KOPT-K1 (cell line): ENCODE measurements at regions not wholly inside any gene's neighbourhood (a gene's known extent, or its start where the extent isn't known, plus 50 kb on each side); places are given as distances from the start of the nearest gene placed in this dataset.

Experiments used
- H3K27ac ChIP-seq: fragments of 200-600 bp; sonication (generic); 2 replicates; pipeline ENCODE4 v1.5.1; 2016; ENCODE audit warnings: antibody characterized with exemption, mild to moderate bottlenecking, low read depth, low read length; ENCODE audit not compliant: poor library complexity, severe bottlenecking
- H3K36me3 ChIP-seq: fragments of 200-600 bp; sonication (generic); 2 replicates; pipeline ENCODE4 v1.5.1; 2017; ENCODE audit warnings: antibody characterized with exemption, mild to moderate bottlenecking, low read length, moderate library complexity; ENCODE audit not compliant: insufficient read depth
- H3K9me3 ChIP-seq: fragments of 200-600 bp; sonication (generic); 2 replicates; pipeline ENCODE4 v1.5.1; 2017; ENCODE audit warnings: antibody characterized with exemption, low read length, mild to moderate bottlenecking; ENCODE audit not compliant: insufficient read depth, poor library complexity, severe bottlenecking

DNA sequence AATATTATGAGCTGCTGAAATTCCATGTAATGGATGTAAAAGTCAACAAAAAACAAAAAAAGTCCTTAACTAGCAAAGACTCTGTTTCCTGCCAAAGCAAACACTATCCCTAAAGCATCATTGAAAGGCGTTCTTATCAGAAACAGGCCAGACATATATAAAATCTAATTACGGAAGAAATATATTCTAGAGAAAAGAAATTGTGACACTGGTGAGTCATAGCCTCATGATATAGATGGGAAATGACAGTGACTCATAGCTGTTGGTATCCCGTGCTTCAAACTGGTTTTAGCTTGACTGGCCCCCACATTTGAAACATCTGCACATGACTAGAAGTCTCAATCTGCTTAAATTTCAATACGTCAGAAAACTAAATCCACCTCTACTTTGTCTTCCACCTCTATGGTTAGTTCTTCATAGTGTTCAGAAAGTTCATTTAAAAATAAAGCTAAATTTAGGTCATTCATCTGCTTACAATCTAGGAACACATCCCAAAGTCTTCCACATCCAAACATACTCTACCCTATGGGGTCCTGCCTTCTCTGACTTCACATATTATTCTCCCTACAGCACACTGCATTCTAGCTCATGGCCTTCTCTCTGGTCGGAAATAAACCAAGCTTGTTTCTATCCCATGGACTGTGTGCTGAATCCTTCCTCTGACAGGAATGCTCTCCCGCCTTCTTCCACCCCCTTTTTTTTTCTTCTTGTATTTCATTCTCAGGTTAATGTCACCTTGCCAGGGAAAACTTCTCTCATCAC is 456.3 kb upstream of the ARRDC4 start:
- Histone ChIP-seq H3K9me3 (no peaks in the 10 kb centered on the region), H3K27ac (no peak overlapping the region), H3K36me3 (no peaks in the 10 kb centered on the region)

DNA sequence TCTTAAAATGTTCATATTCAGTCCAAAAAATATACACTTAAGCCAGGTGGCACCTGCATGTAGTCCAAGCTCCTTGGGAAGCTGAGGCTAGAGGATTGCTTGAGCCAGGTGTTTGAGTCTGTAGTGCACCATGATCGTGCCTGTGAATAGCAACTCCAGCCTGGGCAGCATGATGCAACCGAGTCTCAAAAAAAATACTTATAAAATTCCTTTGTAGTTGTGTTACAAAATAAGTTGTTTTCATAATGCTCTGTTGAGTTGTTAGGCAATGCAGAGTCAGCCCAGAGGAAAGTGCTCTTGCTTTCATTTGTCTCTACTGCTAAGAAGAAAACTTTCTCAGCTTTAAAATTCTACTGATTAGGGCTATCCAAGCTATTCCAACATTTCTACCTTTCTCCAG is 442.8 kb upstream of the ARRDC4 start:
- no peaks in the 10 kb centered on the region for H3K9me3 ChIP-seq
- no peak overlapping the region for H3K27ac ChIP-seq

DNA sequence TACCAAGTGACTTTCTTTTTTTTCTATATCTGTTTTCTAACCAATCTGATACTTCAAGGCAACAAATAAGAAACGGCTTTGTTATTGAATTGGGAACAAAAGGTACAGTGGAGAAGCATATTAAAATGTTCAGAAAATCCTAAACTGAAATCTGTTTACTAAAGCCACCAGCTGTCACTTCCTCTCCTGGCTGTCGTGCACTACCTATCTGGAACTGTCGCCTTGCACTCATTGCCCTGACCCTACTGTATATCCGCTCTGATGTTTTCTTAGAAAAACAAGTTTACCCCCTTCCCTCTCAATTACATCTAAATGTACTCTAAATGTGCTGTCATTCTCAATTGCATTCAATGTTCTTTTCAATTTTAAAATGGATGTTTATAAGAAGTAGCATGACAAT is 439.8 kb upstream of the ARRDC4 start:
- no peaks in the 10 kb centered on the region for H3K36me3 ChIP-seq
- no peak overlapping the region for H3K27ac ChIP-seq
- H3K9me3 ChIP-seq: no peaks in the 10 kb centered on the region

More for the DNA sequence above, 442.8 kb upstream of the ARRDC4 start:
- H3K36me3 ChIP-seq: no peaks in the 10 kb centered on the region

DNA sequence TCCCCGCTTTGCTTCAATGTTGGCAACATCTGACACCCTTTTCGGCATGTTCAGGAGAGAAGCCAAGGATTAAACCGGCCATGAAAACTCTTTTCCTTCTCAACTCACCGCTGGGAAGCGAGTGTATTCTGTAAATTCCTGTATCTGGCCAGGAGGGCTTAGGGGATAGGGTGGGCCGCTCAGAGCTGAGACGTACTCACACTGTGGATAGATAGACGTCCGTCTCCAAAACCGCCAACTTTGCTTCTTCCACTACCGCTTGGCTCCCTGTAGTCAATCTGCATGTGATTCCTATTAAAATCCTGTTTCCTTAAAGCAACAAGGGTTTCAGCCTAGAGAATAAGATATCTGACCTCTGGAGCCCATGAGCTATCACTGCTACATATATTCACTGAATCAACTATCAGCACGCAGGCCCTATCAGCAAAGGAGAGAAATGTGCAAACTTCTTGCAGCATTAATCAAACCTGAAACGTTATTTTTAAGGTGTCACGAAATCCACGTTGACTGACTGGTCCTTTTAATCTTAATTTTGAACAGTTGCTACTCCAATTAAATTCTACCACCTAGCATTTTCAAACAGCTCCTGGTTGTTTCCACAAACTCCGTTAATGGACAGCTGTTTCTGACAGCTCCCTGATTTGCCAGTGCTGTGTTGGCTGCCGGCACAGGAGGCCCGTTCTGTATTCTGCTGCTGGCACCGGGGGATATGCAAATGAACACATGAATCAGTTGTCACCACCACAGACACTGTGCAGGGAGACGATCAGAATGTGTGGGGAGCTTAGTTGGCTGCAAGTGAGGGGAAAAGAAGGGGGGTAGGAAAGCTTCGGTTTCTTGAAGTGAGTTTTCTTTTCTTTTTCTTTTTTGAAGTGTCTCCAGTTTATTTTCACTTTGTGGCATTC is 438.9 kb upstream of the ARRDC4 start:
- Histone ChIP-seq H3K36me3 (no peaks in the 10 kb centered on the region), H3K9me3 (no peaks in the 10 kb centered on the region), H3K27ac (no peak overlapping the region)

DNA sequence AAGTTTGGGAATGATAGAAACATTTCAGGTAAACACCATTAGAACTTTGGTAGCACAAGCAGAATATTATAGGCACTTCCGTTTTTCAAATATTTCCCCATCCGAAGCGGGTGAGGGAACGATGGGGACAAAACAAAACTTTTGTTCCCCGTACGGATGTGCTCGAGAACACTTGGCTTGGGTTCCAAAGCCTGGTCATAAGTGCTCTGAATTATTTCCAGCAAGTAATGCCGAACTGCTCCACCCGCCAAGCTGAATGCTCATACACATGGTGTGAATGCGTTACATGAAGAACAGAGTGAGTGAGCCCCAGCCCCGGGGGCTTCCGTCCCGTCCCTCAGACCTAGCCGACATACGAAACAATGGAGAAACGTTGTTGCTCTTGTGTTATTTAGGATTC is 438.2 kb upstream of the ARRDC4 start:
- H3K27ac ChIP-seq: no peak overlapping the region
- H3K36me3 ChIP-seq: no peaks in the 10 kb centered on the region
- H3K9me3 ChIP-seq: no peaks in the 10 kb centered on the region

DNA sequence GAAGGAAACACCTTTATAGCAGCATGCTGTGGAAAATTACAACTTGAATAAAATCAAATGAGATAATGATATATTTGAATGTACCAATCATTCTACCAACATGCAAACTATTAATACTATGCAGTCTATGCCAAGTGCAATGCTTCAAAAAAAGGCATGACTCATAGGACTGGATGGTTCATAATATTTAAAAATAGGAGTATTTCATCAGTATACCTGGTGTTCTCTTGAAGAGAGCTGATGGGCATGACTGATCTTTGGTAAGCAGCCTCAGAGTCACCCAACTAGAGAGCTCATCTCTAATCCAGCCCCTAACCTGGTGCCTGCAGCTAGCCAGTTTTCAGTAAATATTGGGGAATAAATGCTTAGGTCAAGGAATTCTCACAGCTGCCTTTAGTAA is 434.7 kb upstream of the ARRDC4 start:
- Histone ChIP-seq H3K36me3 (no peaks in the 10 kb centered on the region), H3K9me3 (no peaks in the 10 kb centered on the region), H3K27ac (no peak overlapping the region)

DNA sequence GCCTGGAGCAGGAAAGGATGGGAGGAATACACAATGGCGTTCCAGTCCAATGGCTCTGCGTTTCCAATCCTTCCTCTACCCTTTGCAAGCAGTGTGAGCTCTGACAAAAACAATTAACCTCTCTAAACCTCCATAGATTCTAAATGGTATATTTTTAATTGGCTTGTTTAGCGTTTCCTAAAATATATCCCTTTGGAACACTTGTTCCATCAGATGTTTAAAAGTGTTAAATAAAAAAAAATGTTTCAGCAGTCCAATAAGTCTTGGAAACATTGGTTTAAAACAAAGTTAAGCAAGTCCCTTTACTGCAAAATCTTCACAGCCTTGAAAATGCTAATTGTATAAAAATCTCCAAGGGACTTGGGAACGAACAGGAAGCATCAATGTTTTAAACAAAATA is 432.3 kb upstream of the ARRDC4 start:
- Histone ChIP-seq H3K9me3 (no peaks in the 10 kb centered on the region), H3K36me3 (no peaks in the 10 kb centered on the region), H3K27ac (no peak overlapping the region)

DNA sequence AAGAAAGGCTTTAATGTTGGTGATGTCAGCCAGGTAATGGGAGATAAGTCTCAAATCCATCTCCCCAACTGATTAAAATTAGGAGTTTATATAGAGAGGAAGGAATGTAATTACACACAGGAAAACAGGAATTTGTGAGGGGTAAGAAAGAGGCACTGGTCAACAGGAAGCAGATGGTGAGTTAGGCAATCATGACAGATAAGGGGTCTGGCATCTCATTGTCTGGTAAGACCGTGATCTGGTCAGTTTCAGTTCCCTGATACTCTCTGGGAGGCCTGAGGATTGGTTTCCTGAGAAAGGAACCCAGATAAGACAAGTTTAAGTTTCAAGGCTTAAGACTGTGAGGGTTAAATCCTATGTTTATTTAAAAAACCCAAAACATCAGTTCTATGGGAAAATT is 414.7 kb upstream of the ARRDC4 start:
- H3K36me3 ChIP-seq: no peaks in the 10 kb centered on the region
- H3K9me3 ChIP-seq: no peaks in the 10 kb centered on the region
- H3K27ac ChIP-seq: no peak overlapping the region

DNA sequence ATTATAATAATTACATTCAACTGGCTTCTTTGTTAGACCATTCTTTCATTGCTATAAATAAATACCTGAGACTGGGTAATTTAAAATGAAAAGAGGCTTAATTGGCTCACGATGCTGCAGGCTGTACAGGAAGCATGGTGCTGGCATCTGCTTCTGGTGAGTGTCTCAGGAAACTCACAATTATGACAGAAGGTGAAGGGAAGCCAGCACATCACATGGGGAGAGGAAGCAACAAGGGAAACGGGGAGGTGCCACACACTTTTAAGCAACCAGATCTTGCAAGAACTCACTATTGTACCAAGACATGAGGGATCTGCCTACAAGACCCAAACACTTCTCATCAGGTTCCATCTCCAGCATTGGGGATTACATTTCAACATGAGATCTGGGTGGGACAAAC is 413.1 kb upstream of the ARRDC4 start:
- no peaks in the 10 kb centered on the region for H3K9me3 ChIP-seq
- H3K27ac ChIP-seq: no peak overlapping the region
- no peaks in the 10 kb centered on the region for H3K36me3 ChIP-seq

DNA sequence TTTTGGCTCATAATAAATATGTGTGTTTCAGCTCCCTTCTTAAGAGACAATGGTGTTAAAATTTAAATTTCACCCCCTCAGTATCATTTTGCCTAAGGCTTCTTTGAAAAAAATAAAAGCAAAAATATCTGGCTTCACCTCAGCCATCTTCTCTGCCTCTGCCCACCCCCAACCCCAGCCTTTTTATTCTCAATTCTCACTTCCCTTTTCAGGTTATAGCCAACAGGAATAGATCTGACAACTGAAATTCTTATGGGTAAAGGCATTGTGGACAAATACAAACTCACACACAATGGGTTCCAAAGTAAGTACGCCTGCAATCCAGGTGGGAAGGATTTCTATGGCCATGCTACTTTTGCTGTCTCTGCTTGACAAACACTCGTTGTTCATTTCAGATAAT is 399.0 kb upstream of the ARRDC4 start:
- no peaks in the 10 kb centered on the region for H3K9me3 ChIP-seq
- no peak overlapping the region for H3K27ac ChIP-seq
- no peaks in the 10 kb centered on the region for H3K36me3 ChIP-seq

DNA sequence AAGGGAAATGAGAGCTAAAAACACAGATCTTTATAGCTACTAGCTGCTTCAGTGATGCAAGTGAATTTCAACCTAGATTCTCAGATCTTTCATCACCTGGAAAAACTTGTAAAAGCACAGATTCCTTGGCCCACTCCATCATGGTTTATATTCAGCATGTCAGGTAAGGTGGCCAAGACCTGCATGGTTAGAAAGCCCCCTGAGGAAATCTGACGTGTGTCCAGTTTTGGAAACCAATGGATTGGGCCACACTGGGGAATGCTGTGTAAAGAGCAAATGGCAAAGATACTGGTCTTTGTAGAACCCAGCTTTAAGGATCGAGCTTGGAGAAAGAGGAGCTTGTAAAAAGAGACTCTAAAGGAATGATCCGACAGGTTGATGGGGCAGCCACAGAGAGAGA is 397.0 kb upstream of the ARRDC4 start:
- H3K36me3 ChIP-seq: no peaks in the 10 kb centered on the region
- no peak overlapping the region for H3K27ac ChIP-seq
- H3K9me3 ChIP-seq: no peaks in the 10 kb centered on the region

DNA sequence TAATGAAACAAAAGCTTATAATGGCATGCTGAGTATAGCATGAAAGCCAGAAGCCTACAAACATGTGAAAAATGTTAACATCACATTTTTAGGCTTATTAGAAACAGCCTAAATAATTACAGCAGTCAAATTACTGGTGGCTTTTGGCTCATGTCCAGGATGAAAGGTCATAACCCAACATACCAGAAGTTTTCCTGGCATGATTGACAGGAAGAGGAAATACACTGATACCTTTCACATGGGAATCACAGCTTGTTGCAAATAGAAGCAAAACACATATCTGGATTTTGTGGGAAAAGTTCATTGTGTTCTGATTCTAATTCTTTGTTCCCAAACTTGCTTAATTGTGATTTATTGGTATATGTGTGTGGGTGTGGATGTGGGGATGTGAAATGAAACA is 393.5 kb upstream of the ARRDC4 start:
- H3K27ac ChIP-seq: no peak overlapping the region
- no peaks in the 10 kb centered on the region for H3K36me3 ChIP-seq
- no peaks in the 10 kb centered on the region for H3K9me3 ChIP-seq

DNA sequence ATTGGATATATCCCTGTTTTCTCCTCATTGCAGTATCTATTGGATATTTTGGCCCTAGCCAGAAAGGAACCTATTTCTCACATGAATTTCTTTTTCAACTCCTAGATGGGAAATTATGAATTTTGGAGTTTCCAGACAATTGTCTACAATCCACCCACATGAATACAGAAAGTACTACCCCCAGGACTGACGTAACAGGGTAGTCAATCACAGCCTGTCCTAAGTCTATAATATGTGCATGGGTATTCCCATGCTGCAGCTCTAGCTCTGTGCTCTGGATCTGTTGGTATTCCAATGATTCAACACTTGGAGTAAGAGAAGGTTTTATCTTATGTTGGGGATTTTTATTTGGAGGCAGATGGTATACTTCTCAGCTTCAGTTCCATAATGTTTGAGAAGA is 393.1 kb upstream of the ARRDC4 start:
- Histone ChIP-seq H3K9me3 (no peaks in the 10 kb centered on the region), H3K27ac (no peak overlapping the region), H3K36me3 (no peaks in the 10 kb centered on the region)

DNA sequence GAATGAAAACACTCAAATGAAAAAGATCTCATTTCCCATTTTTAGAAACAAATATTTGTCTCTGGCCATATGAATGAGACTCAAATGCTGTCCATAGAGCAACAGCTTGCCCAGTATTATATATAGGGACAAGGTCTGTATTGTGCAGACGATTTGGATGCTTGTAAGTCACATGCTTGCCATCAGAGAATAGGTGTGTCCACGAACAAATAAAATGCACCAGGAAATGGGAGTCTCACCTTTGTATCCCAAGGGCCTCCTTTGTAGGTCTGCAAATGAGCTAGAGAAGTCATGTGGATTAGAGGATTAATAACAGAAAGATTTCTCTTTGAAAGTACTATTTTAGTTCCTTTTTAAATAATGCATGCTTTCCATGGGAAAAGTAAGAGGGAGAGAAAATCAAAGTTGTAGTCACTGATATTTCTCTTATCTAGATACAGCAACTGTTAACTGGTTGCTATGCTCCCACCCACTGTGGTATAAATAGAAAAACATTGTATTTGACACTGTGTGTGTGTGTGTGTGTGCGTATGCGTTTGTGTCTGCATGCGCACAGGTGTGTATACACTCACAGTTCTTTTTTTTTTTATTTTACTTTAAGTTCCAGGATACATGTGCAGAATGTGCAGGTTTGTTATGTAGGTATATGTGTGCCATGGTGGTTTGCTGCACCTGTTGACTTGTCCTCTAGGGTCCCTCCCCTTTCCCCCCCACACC is 383.4 kb upstream of the ARRDC4 start:
- Histone ChIP-seq H3K9me3 (no peaks in the 10 kb centered on the region), H3K36me3 (no peaks in the 10 kb centered on the region), H3K27ac (no peak overlapping the region)

DNA sequence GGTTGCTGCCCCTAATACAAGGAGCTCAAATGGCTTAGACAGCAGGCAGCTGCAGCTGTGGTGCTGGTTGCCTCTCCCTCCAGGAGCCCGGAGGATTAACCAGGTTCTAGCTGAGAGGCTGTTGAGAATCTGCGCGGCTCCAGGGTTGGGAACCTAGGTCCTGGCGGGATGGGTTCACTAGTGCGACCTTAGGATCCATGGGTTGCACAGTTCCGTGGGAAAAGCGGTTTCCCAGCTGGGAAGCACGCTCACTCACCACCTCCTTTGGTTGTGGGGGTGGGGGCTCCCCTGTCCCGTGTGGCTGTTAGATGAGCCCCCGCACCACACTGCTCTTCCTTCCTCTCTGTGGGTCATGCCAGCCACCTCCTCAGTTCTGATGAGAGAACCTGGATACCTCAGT is 375.1 kb upstream of the ARRDC4 start:
- Histone ChIP-seq H3K36me3 (no peaks in the 10 kb centered on the region), H3K9me3 (no peaks in the 10 kb centered on the region), H3K27ac (no peak overlapping the region)
